ENCODE measurements at regions not wholly inside any gene's neighbourhood (a gene's known extent, or its start where the extent isn't known, plus 50 kb on each side); places are given as distances from the start of the nearest gene placed in this dataset.

DNA sequence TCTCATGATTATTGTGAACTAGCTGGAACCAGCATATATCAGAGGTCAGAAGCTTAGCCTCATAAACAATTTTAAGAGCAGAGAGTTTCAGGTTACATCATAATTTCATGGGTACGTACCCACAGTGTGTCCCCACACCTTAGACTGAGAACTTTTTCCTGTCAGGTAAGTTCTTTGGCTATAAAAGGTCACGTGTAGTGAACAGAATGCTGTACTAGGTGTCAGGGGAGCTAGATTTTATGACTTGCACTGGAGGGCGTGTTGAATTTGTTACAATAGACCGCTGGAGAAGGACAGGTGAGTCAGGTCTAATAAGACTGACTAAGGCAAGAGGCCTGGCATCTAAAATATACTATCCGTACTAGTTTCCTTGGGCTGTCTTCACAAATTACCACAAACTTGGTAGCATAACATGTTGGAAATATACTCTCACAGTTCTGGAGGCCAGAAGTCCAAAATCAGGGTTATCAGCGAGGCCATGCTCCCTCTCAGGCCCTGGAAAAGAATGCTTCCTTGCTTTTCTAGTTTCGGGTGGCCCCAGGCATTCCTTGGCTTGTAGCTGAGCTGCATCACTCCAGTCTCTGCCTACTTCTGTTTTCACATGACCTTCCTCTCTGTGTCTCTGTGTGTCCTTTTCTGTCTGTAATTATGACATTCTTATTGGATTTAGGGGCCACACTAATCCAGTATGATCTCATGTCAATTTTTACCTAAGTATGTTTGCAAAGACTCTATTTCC lies 512.0 kb upstream of the NR3C2 start:
- no peaks in the 10 kb centered on the region for H4K20me1 ChIP-seq (ENCODE audit: insufficient read depth)

DNA sequence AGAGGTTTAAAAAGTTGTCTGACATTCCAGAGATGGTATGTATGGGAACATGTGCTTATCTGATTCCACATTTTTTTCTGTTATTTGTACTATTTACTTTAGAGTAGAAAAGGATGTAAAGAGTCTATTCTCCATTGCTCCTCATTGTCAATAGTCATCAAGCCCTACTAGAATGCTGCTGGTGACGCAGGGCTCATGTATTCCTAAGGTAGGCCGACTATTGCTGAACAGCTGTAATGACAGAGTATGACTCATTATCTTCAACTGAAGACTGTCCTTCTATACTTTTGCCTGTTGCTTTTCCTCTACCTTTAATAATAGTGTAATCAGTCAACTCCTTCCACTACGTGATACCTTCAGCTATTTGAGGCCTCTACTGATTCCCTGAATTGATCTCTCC lies 509.1 kb upstream of the NR3C2 start:
- Histone ChIP-seq H3K9ac (no peak overlapping the region), H4K20me1 (ENCODE audit: insufficient read depth) (no peaks in the 10 kb centered on the region), H2AFZ (ENCODE audit: low read depth) (no peak overlapping the region), H3K36me3 (replicated peaks in 1 of 2; ENCODE audit: control insufficient read depth in 1 of 2, insufficient read depth in 2 of 2, low read length in 1 of 2) (no peaks in the 10 kb centered on the region), H3K27ac (ENCODE audit: low read depth in 2 of 2, low read length in 1 of 2) (no peak overlapping the region), H3K4me1 (ENCODE audit: control insufficient read depth in 1 of 2, insufficient read depth in 2 of 2, low read depth in 1 of 2, low read length in 1 of 2) (no peaks in the 10 kb centered on the region), H3K4me3 (ENCODE audit: low read depth in 2 of 2, low read length in 1 of 2) (no peak overlapping the region), H3K4me2 (no peak overlapping the region), H3K9me2 (no peaks in the 10 kb centered on the region), H3K9me3 (no peaks in the 10 kb centered on the region), H3K79me2 (ENCODE audit: insufficient read depth) (no peaks in the 10 kb centered on the region), H3F3A (replicated peaks; ENCODE audit: insufficient read depth) (no peaks in the 10 kb centered on the region), H3K27me3 (ENCODE audit: insufficient read depth) (peaks cover 5% of the 10 kb centered on the region)
- ChIA-PET CTCF (no interaction called here), POLR2A (no interaction called here)
- no peak for DNase-seq
- TF ChIP-seq, protein P1, sequence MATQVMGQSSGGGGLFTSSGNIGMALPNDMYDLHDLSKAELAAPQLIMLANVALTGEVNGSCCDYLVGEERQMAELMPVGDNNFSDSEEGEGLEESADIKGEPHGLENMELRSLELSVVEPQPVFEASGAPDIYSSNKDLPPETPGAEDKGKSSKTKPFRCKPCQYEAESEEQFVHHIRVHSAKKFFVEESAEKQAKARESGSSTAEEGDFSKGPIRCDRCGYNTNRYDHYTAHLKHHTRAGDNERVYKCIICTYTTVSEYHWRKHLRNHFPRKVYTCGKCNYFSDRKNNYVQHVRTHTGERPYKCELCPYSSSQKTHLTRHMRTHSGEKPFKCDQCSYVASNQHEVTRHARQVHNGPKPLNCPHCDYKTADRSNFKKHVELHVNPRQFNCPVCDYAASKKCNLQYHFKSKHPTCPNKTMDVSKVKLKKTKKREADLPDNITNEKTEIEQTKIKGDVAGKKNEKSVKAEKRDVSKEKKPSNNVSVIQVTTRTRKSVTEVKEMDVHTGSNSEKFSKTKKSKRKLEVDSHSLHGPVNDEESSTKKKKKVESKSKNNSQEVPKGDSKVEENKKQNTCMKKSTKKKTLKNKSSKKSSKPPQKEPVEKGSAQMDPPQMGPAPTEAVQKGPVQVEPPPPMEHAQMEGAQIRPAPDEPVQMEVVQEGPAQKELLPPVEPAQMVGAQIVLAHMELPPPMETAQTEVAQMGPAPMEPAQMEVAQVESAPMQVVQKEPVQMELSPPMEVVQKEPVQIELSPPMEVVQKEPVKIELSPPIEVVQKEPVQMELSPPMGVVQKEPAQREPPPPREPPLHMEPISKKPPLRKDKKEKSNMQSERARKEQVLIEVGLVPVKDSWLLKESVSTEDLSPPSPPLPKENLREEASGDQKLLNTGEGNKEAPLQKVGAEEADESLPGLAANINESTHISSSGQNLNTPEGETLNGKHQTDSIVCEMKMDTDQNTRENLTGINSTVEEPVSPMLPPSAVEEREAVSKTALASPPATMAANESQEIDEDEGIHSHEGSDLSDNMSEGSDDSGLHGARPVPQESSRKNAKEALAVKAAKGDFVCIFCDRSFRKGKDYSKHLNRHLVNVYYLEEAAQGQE (IDR thresholded peaks at IDR 0.05; ENCODE audit: low read depth, low read length), result no peak
- TF ChIP-seq EP300 (IDR thresholded peaks at IDR 0.05; ENCODE audit: borderline replicate concordance in 1 of 2, low read depth in 1 of 2, low read length in 1 of 2), result no peak
- TF ChIP-seq GABPA (IDR thresholded peaks at IDR 0.05; ENCODE audit: low read depth), result no peak
- TF ChIP-seq FOXJ3 (CRISPR knock-in tag; IDR thresholded peaks at IDR 0.05), result no peak
- no peak for TF ChIP-seq YY1 (IDR thresholded peaks at IDR 0.05; ENCODE audit: low read depth)
- no peak for TF ChIP-seq MXI1 (IDR thresholded peaks at IDR 0.05; ENCODE audit: low read depth, low read length)
- no peak for TF ChIP-seq TAF1 (IDR thresholded peaks at IDR 0.05; ENCODE audit: borderline replicate concordance, low read depth, low read length)
- TF ChIP-seq TEAD4 (IDR thresholded peaks at IDR 0.05; ENCODE audit: borderline replicate concordance, insufficient read depth), result no peak
- WGBS (ENCODE audit: low lambda C conversion rate), result 3% methylated on average over 3 of the region's 3 CpGs

More for the DNA sequence above, 512.0 kb upstream of the NR3C2 start:
- no peak overlapping the region for H3K27ac ChIP-seq (ENCODE audit: low read depth in 2 of 2, low read length in 1 of 2)
- ChIA-PET POLR2A (no interaction called here), CTCF (interaction anchor here (1.0 kb wide), 1 partner anchor 12 kb away, joined by 3 read pairs; no protein-coding TSS in a partner anchor)
- WGBS (ENCODE audit: low lambda C conversion rate), result 3% methylated on average over 7 of the region's 7 CpGs
- no peaks in the 10 kb centered on the region for H3F3A ChIP-seq (replicated peaks; ENCODE audit: insufficient read depth)
- no peak overlapping the region for H2AFZ ChIP-seq (ENCODE audit: low read depth)
- H3K4me3 ChIP-seq (ENCODE audit: low read depth in 2 of 2, low read length in 1 of 2), result no peak overlapping the region
- no peak overlapping the region for H3K9ac ChIP-seq
- no peaks in the 10 kb centered on the region for H3K9me3 ChIP-seq
- H3K36me3 ChIP-seq (replicated peaks in 1 of 2; ENCODE audit: control insufficient read depth in 1 of 2, insufficient read depth in 2 of 2, low read length in 1 of 2), result no peaks in the 10 kb centered on the region
- no peaks in the 10 kb centered on the region for H3K4me1 ChIP-seq (ENCODE audit: control insufficient read depth in 1 of 2, insufficient read depth in 2 of 2, low read depth in 1 of 2, low read length in 1 of 2)
- H3K79me2 ChIP-seq (ENCODE audit: insufficient read depth), result no peaks in the 10 kb centered on the region
- H3K4me2 ChIP-seq, result no peak overlapping the region
- no peak for TF ChIP-seq TAF1 (IDR thresholded peaks at IDR 0.05; ENCODE audit: borderline replicate concordance, low read depth, low read length)
- TF ChIP-seq, protein P2, sequence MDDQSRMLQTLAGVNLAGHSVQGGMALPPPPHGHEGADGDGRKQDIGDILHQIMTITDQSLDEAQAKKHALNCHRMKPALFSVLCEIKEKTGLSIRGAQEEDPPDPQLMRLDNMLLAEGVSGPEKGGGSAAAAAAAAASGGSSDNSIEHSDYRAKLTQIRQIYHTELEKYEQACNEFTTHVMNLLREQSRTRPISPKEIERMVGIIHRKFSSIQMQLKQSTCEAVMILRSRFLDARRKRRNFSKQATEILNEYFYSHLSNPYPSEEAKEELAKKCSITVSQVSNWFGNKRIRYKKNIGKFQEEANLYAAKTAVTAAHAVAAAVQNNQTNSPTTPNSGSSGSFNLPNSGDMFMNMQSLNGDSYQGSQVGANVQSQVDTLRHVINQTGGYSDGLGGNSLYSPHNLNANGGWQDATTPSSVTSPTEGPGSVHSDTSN (IDR thresholded peaks at IDR 0.05), result no peak
- no peak for TF ChIP-seq YY1 (IDR thresholded peaks at IDR 0.05; ENCODE audit: low read depth)
- no peak for TF ChIP-seq CHD2 (IDR thresholded peaks at IDR 0.05; ENCODE audit: low read length, partially characterized antibody)
- TF ChIP-seq, protein P1 (IDR thresholded peaks at IDR 0.05; ENCODE audit: low read depth, low read length), result no peak
- no peak for TF ChIP-seq TCF12 (IDR thresholded peaks at IDR 0.05)
- no peak for TF ChIP-seq SMC3 (IDR thresholded peaks at IDR 0.05; ENCODE audit: low read depth, low read length)
- TF ChIP-seq JUND (IDR thresholded peaks at IDR 0.05), result no peak
- no peak for TF ChIP-seq FOXM1 (IDR thresholded peaks at IDR 0.05; ENCODE audit: low read depth)
- TF ChIP-seq NRF1 (IDR thresholded peaks at IDR 0.05; ENCODE audit: low read depth, low read length), result no peak
- no peak for TF ChIP-seq MXI1 (IDR thresholded peaks at IDR 0.05; ENCODE audit: low read depth, low read length)
- no peak for TF ChIP-seq RAD21 (IDR thresholded peaks at IDR 0.05; ENCODE audit: low read length)
- TF ChIP-seq RXRA (IDR thresholded peaks at IDR 0.05; ENCODE audit: borderline replicate concordance, low read depth), result no peak
- peaks cover 5% of the 10 kb centered on the region for H3K27me3 ChIP-seq (ENCODE audit: insufficient read depth)
- no peak for DNase-seq
- H3K9me2 ChIP-seq, result no peaks in the 10 kb centered on the region

Measured in SK-N-SH (cell line).